ENCODE measurements at regions not wholly inside any gene's neighbourhood (a gene's known extent, or its start where the extent isn't known, plus 50 kb on each side); places are given as distances from the start of the nearest gene placed in this dataset.

DNA sequence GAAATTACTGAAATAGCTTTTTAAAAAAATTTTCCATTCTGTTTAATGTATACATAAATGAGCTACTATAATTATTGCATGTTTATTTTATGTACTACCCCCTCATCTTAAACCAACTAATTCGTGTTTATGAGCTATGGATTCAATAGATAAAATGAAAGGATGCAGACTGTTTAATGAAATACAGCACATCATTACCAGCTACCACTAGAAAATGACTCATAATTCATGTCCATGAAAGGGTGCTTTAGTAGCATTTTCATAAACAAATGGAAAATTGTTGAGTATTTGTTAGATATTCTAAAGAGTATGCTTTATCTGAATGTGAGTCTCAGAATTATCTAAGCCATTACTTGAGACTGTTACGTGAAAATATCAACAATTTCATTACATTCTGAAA lies 1590.1 kb downstream of the HACE1 start:
- no peak overlapping the region for H3K27ac ChIP-seq (ENCODE audit: low read depth, low read length)

DNA sequence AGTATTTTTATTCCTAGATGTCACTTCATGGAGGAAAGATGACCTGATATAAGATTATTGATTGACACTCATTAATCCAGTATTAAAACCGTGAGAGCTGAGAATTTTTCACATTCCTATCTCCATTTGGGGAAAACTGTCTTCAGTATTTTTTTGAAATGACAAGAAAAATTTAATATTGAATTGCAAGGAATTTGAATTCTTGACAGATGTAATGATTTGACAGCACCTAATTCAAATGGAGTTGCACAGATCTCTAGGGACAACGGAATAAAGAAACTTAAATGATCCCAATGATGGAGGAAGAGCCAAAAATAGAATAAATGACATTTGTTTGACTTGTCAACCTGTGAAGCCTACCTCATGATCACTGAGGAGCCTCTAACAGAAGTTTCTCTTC lies 1591.4 kb downstream of the HACE1 start:
- no peak overlapping the region for H3K9ac ChIP-seq (ENCODE audit: low read length)
- H3K27ac ChIP-seq (ENCODE audit: low read depth, low read length) = no peak overlapping the region
- no peaks in the 10 kb centered on the region for H3K4me1 ChIP-seq (ENCODE audit: control insufficient read depth, insufficient read depth, low read length)
- H3K36me3 ChIP-seq (ENCODE audit: control insufficient read depth, insufficient read depth, low read length) = no peaks in the 10 kb centered on the region
- no peaks in the 10 kb centered on the region for H3K9me3 ChIP-seq (ENCODE audit: control insufficient read depth, insufficient read depth, low read depth, low read length)
- H3K4me3 ChIP-seq (ENCODE audit: low read depth, low read length) = no peak overlapping the region
- H3K27me3 ChIP-seq (ENCODE audit: control insufficient read depth, insufficient read depth, low read length) = no peaks in the 10 kb centered on the region

More for the DNA sequence above, 1590.1 kb downstream of the HACE1 start:
- no peaks in the 10 kb centered on the region for H3K4me1 ChIP-seq (ENCODE audit: control insufficient read depth, insufficient read depth, low read length)
- no peaks in the 10 kb centered on the region for H3K27me3 ChIP-seq (ENCODE audit: control insufficient read depth, insufficient read depth, low read length)
- H3K4me3 ChIP-seq (ENCODE audit: low read depth, low read length) = no peak overlapping the region
- no peaks in the 10 kb centered on the region for H3K36me3 ChIP-seq (ENCODE audit: control insufficient read depth, insufficient read depth, low read length)
- H3K9ac ChIP-seq (ENCODE audit: low read length) = no peak overlapping the region
- H3K9me3 ChIP-seq (ENCODE audit: control insufficient read depth, insufficient read depth, low read depth, low read length) = no peaks in the 10 kb centered on the region

DNA sequence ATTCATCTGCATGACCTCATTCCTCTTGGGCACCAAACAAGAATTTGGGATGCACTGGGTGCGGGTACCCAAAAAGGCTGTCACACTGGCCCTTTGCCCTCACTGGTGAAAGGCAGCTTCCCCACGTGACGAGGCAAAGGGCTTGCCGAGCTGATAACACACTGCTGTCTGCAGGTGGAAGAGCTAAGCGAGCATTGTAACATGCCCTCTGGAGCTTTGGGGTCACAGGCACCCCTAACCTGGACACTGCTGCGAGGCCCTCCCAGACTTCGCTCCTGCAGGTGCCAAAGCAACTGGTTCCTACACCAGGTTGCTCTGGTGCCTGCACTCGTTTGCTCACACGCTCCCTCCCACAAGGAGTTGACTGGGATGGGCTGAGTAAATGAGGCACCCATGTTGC lies 1595.7 kb downstream of the HACE1 start:
- Histone ChIP-seq H3K27ac (ENCODE audit: low read depth, low read length) (no peak overlapping the region), H3K4me3 (ENCODE audit: low read depth, low read length) (no peak overlapping the region), H3K4me1 (ENCODE audit: control insufficient read depth, insufficient read depth, low read length) (no peaks in the 10 kb centered on the region), H3K27me3 (ENCODE audit: control insufficient read depth, insufficient read depth, low read length) (no peaks in the 10 kb centered on the region), H3K36me3 (ENCODE audit: control insufficient read depth, insufficient read depth, low read length) (no peaks in the 10 kb centered on the region), H3K9me3 (ENCODE audit: control insufficient read depth, insufficient read depth, low read depth, low read length) (no peaks in the 10 kb centered on the region), H3K9ac (ENCODE audit: low read length) (no peak overlapping the region)

DNA sequence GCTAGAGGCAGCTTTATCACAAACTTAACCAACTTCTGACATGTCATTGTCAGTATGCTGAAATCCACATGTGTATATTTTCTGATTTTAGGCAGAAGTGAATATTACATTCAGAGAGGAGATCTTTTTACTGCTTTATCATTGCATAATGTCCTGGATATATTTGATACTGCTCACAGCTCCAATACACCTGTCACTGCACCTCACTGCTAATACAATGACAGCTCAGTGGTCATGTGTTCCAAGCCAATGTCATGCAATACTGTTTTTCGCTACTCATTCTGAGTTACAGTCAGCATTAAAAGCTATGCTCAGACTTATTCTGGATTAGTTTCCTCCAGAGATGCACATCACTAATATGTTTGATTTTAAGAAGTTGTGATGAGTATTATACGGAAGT lies 1604.6 kb downstream of the HACE1 start:
- Histone ChIP-seq H3K27me3 (ENCODE audit: control insufficient read depth, insufficient read depth, low read length) (no peaks in the 10 kb centered on the region), H3K9ac (ENCODE audit: low read length) (no peak overlapping the region), H3K36me3 (ENCODE audit: control insufficient read depth, insufficient read depth, low read length) (no peaks in the 10 kb centered on the region), H3K9me3 (ENCODE audit: control insufficient read depth, insufficient read depth, low read depth, low read length) (no peaks in the 10 kb centered on the region), H3K27ac (ENCODE audit: low read depth, low read length) (no peak overlapping the region), H3K4me1 (ENCODE audit: control insufficient read depth, insufficient read depth, low read length) (no peaks in the 10 kb centered on the region), H3K4me3 (ENCODE audit: low read depth, low read length) (no peak overlapping the region)

DNA sequence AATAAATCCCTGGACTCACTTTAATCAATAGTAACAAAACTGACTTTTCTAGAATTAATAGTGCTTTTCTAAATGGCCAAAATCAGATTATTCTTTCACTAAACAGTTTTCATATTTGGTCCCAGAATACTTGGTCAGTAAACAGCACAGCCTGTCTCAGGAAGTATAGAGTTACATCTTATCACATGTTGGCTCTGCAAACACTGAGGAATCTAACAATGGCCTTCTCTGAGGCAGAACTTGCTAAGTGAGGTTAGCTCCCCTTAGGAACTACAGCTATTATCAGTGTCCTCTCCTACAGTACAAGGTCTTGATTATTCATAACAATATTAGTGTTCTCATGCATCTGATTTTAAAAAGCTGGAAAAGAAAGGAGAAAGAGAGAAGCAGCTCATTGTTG lies 1622.8 kb downstream of the HACE1 start:
- Histone ChIP-seq H3K4me3 (ENCODE audit: low read depth, low read length) (no peak overlapping the region), H3K4me1 (ENCODE audit: control insufficient read depth, insufficient read depth, low read length) (no peaks in the 10 kb centered on the region), H3K27me3 (ENCODE audit: control insufficient read depth, insufficient read depth, low read length) (no peaks in the 10 kb centered on the region), H3K9ac (ENCODE audit: low read length) (no peak overlapping the region), H3K27ac (ENCODE audit: low read depth, low read length) (no peak overlapping the region), H3K9me3 (ENCODE audit: control insufficient read depth, insufficient read depth, low read depth, low read length) (no peaks in the 10 kb centered on the region), H3K36me3 (ENCODE audit: control insufficient read depth, insufficient read depth, low read length) (no peaks in the 10 kb centered on the region)

DNA sequence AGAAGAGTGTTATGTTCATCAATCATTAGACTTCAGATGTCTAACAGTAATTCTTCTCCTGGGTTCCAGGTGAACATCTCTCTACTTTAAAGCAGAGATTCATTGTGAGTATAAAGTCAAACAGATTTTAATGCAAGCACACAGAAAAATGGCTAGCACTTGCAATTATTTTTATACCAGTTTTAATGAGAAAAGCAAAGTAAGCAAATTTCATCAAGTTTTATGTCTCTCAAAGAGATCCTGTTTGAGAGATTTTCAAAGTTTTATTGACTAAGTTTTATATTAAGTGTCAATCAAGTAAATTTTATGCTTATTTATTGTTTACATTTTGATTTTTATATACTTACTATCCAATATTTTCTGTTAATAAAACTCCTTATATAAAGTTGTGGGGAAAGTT lies 1628.5 kb downstream of the HACE1 start:
- Histone ChIP-seq H3K9me3 (ENCODE audit: control insufficient read depth, insufficient read depth, low read depth, low read length) (peaks cover 22% of the 10 kb centered on the region), H3K27ac (ENCODE audit: low read depth, low read length) (no peak overlapping the region), H3K9ac (ENCODE audit: low read length) (no peak overlapping the region), H3K4me1 (ENCODE audit: control insufficient read depth, insufficient read depth, low read length) (no peaks in the 10 kb centered on the region), H3K36me3 (ENCODE audit: control insufficient read depth, insufficient read depth, low read length) (no peaks in the 10 kb centered on the region), H3K27me3 (ENCODE audit: control insufficient read depth, insufficient read depth, low read length) (no peaks in the 10 kb centered on the region), H3K4me3 (ENCODE audit: low read depth, low read length) (no peak overlapping the region)

DNA sequence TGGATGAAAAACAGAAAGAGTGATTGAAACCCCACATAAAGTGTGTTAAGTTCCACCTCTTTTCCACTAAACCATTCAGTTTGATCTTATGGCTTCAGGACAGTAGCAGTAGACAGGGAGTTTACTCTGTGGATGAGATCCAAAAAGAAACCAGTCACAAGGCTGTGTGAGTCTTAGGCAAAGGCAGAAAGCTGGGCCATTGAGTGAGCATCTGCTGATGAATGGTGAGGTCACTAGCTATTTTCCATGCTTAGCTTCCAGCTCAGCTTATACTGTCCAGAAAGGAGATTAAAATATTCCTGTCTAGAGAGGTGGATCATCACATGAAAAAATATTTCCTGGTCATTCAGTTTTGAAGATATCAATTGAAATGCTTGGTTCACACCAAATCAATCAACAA lies 1643.9 kb downstream of the HACE1 start:
- H3K27me3 ChIP-seq (ENCODE audit: control insufficient read depth, insufficient read depth, low read length) = no peaks in the 10 kb centered on the region
- H3K4me1 ChIP-seq (ENCODE audit: control insufficient read depth, insufficient read depth, low read length) = no peaks in the 10 kb centered on the region
- no peaks in the 10 kb centered on the region for H3K36me3 ChIP-seq (ENCODE audit: control insufficient read depth, insufficient read depth, low read length)
- no peak overlapping the region for H3K27ac ChIP-seq (ENCODE audit: low read depth, low read length)
- H3K9me3 ChIP-seq (ENCODE audit: control insufficient read depth, insufficient read depth, low read depth, low read length) = no peaks in the 10 kb centered on the region
- no peak overlapping the region for H3K4me3 ChIP-seq (ENCODE audit: low read depth, low read length)
- no peak overlapping the region for H3K9ac ChIP-seq (ENCODE audit: low read length)

DNA sequence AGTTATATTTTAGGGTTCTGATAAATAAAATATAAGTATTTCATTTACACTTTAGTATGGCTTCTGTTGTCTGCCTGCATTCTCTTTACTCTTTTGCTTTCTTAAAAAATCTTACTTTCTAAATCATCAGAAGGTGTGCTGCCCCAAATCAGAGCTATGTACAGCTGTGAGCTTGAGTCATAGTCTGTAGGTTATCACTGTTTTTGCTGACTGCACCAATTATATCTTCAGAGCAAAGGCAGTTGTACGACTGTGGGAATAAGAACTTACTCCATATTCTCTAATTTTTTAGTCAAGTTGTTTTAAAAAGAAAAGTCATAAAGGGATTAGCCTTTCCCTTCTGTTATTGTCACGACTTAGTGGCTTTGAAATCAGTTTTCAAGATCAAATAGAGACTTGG lies 1649.0 kb downstream of the HACE1 start:
- Histone ChIP-seq H3K27me3 (ENCODE audit: control insufficient read depth, insufficient read depth, low read length) (no peaks in the 10 kb centered on the region), H3K4me3 (ENCODE audit: low read depth, low read length) (no peak overlapping the region), H3K9ac (ENCODE audit: low read length) (no peak overlapping the region), H3K36me3 (ENCODE audit: control insufficient read depth, insufficient read depth, low read length) (no peaks in the 10 kb centered on the region), H3K4me1 (ENCODE audit: control insufficient read depth, insufficient read depth, low read length) (no peaks in the 10 kb centered on the region), H3K9me3 (ENCODE audit: control insufficient read depth, insufficient read depth, low read depth, low read length) (no peaks in the 10 kb centered on the region), H3K27ac (ENCODE audit: low read depth, low read length) (no peak overlapping the region)

DNA sequence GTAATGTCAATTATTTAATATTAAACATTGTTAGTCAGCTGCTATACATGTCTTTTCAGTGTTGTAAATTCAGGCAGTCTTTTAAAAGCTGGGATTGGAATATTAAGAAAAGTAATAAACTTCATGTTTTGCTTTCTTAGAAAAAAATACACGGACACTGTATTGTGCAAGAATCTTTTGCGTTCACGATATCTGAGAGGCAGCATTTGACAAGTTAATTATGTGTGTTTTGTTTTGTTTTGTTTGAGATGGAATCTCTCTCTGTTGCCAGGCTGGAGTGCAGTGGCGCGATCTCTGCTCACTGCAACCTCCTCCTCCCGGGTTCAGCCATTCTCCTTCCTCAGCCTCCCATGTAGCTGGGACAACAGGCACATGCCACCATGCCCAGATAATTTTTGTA lies 1661.3 kb downstream of the HACE1 start:
- no peak overlapping the region for H3K27ac ChIP-seq (ENCODE audit: low read depth, low read length)
- H3K4me1 ChIP-seq (ENCODE audit: control insufficient read depth, insufficient read depth, low read length) = no peaks in the 10 kb centered on the region
- no peak overlapping the region for H3K9ac ChIP-seq (ENCODE audit: low read length)
- H3K9me3 ChIP-seq (ENCODE audit: control insufficient read depth, insufficient read depth, low read depth, low read length) = no peaks in the 10 kb centered on the region
- no peaks in the 10 kb centered on the region for H3K36me3 ChIP-seq (ENCODE audit: control insufficient read depth, insufficient read depth, low read length)
- H3K27me3 ChIP-seq (ENCODE audit: control insufficient read depth, insufficient read depth, low read length) = no peaks in the 10 kb centered on the region
- H3K4me3 ChIP-seq (ENCODE audit: low read depth, low read length) = no peak overlapping the region

DNA sequence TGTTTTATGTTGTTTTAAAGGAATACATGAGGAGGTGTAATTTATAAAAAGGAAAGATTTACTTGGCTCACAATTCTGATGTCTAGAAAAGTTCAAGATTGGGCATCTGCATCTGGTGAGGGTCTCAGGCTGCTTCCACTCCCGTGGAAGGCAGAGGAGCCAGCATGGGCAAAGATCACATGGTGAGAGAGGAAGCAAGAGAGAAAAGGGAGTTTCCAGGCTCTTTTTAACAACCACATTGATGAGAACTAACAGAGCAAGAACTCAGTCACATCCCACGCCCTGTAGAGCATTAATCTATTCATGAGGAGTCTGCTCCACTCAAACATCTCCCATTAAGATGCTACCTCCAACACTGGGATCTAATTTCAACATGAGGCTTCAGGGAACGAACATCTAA lies 1666.3 kb downstream of the HACE1 start:
- no peaks in the 10 kb centered on the region for H3K4me1 ChIP-seq (ENCODE audit: control insufficient read depth, insufficient read depth, low read length)
- no peak overlapping the region for H3K27ac ChIP-seq (ENCODE audit: low read depth, low read length)
- H3K27me3 ChIP-seq (ENCODE audit: control insufficient read depth, insufficient read depth, low read length) = no peaks in the 10 kb centered on the region
- no peak overlapping the region for H3K9ac ChIP-seq (ENCODE audit: low read length)
- no peak overlapping the region for H3K4me3 ChIP-seq (ENCODE audit: low read depth, low read length)
- no peaks in the 10 kb centered on the region for H3K9me3 ChIP-seq (ENCODE audit: control insufficient read depth, insufficient read depth, low read depth, low read length)
- H3K36me3 ChIP-seq (ENCODE audit: control insufficient read depth, insufficient read depth, low read length) = no peaks in the 10 kb centered on the region

DNA sequence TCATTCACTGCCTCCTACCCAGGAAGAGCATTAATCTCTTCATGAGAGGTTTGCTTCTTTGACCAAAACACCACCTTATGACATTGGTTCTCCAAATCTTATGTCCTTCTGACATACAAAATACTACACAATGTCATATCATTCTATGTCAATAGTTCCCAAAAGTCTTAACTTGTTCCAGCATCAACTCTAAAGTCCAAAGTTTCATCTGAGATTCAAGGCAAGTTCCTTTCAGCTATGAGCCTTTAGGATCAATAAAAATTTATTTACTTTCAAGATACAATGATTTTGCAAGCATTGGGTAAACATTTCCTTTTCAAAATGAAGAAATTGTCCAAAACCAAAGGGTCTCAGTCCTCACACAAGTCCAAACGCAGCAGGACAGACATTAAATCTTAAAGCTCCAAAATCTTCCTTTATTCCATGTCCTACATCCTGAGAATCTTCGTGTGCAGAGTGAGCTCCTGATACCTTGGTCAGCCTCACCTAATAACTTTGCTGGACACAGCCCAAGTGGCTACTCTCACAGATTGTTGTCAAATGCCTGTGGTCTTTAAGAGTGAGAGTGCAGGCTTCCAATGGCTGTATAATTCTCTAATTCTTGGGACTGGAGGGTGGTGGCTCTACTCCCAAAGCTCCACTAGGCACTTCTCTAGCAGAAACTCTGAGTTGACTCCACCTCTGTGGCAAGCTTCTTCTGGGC lies 1668.2 kb downstream of the HACE1 start:
- Histone ChIP-seq H3K4me1 (ENCODE audit: control insufficient read depth, insufficient read depth, low read length) (no peaks in the 10 kb centered on the region), H3K4me3 (ENCODE audit: low read depth, low read length) (no peak overlapping the region), H3K9ac (ENCODE audit: low read length) (no peak overlapping the region), H3K9me3 (ENCODE audit: control insufficient read depth, insufficient read depth, low read depth, low read length) (no peaks in the 10 kb centered on the region), H3K36me3 (ENCODE audit: control insufficient read depth, insufficient read depth, low read length) (no peaks in the 10 kb centered on the region), H3K27ac (ENCODE audit: low read depth, low read length) (no peak overlapping the region), H3K27me3 (ENCODE audit: control insufficient read depth, insufficient read depth, low read length) (no peaks in the 10 kb centered on the region)

DNA sequence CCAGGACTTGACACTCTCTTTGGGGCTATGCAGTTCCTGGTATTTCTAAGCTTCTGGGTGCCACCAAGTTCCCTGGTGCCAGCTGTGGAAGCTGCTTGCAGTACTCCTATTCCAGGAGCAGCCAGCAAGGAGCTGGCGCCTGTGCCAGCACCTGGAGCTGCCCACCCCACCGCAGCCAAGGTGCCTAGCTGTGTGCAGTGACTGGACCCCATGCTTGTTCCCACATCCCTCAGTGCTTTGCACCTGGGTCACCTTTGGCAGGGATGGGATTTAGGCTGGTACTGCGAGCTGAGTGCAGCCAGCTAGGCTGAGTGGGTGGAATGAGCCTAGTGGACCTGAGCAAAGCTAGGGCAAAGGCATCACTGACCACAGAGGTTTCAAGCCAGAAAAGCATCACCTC lies 1674.9 kb downstream of the HACE1 start:
- Histone ChIP-seq H3K4me1 (ENCODE audit: control insufficient read depth, insufficient read depth, low read length) (no peaks in the 10 kb centered on the region), H3K9me3 (ENCODE audit: control insufficient read depth, insufficient read depth, low read depth, low read length) (no peaks in the 10 kb centered on the region)

More for the DNA sequence above, 1674.9 kb downstream of the HACE1 start:
- Histone ChIP-seq H3K36me3 (ENCODE audit: control insufficient read depth, insufficient read depth, low read length) (no peaks in the 10 kb centered on the region), H3K9ac (ENCODE audit: low read length) (no peak overlapping the region), H3K4me3 (ENCODE audit: low read depth, low read length) (no peak overlapping the region), H3K27ac (ENCODE audit: low read depth, low read length) (no peak overlapping the region), H3K27me3 (ENCODE audit: control insufficient read depth, insufficient read depth, low read length) (no peaks in the 10 kb centered on the region)

Measured in HUES6 (cell line).